ENCODE measurements at regions not wholly inside any gene's neighbourhood (a gene's known extent, or its start where the extent isn't known, plus 50 kb on each side); places are given as distances from the start of the nearest gene placed in this dataset.

DNA sequence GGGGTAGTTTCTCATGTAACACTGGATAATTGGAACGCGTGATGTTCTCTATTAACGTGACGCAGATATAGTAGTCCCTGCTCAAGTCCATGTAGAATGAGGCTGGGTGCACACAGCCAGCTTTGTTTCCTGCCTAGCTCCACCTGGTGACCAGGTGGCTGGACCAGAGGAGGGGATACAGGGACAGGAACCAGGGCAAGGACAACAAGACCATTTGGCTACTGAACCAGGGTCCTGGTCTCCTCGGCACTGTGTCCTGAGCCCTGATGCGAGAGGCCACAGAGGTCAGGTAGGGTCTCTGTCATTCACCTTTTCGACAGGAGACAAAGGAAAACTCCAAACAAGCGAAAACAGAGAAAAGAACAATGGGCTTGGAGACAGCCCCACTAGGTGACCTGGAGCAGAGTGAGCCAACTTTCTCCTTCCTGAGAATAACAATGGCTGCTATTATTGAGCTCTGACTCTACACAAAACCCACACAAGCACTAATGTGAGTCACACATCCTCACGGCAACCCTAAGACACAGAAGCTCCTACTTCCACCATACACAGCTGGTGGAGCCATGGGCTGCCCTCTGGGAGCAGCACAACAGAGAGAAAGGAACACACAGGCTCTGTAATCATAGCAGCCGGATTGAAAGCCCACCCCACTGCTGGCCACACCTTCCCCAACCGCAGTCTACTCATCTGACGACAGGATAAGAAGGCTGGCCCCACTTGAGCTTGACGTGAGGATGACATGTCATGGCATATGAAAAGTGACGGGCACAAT, 67.3 kb upstream of the TEX51 start:
- TF ChIP-seq, protein P1, sequence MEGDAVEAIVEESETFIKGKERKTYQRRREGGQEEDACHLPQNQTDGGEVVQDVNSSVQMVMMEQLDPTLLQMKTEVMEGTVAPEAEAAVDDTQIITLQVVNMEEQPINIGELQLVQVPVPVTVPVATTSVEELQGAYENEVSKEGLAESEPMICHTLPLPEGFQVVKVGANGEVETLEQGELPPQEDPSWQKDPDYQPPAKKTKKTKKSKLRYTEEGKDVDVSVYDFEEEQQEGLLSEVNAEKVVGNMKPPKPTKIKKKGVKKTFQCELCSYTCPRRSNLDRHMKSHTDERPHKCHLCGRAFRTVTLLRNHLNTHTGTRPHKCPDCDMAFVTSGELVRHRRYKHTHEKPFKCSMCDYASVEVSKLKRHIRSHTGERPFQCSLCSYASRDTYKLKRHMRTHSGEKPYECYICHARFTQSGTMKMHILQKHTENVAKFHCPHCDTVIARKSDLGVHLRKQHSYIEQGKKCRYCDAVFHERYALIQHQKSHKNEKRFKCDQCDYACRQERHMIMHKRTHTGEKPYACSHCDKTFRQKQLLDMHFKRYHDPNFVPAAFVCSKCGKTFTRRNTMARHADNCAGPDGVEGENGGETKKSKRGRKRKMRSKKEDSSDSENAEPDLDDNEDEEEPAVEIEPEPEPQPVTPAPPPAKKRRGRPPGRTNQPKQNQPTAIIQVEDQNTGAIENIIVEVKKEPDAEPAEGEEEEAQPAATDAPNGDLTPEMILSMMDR (IDR thresholded peaks at IDR 0.05) = no peak
- TF ChIP-seq POLR2AphosphoS5 (IDR thresholded peaks at IDR 0.05) = no peak

All from prostate gland (tissue), 2 donors.